H9 (cell line): ENCODE measurements at regions not wholly inside any gene's neighbourhood (a gene's known extent, or its start where the extent isn't known, plus 50 kb on each side); places are given as distances from the start of the nearest gene placed in this dataset.

Source experiments
- DNase-seq: peaks from one replicate; pipeline ENCODE4 v3.0.0-alpha.2; 2017
- H2AFZ ChIP-seq: one replicate; pipeline ENCODE4 v1.6.1; 2013; ENCODE audit warnings: mild to moderate bottlenecking, low read length, control low read depth, moderate library complexity
- H2AK5ac ChIP-seq: 2 replicates; pipeline ENCODE4 v1.6.1; 2013; ENCODE audit warnings: low read length, control low read depth, mixed read lengths; ENCODE audit not compliant: insufficient read length
- H2BK120ac ChIP-seq: one replicate; pipeline ENCODE4 v1.6.1; 2013; ENCODE audit warnings: low read depth, mild to moderate bottlenecking, low read length, control low read depth, inconsistent platforms; ENCODE audit not compliant: poor library complexity, severe bottlenecking
- H2BK12ac ChIP-seq: 2 replicates; pipeline ENCODE4 v1.6.1; 2013; ENCODE audit warnings: low read length, control low read depth, mixed read lengths, low read depth; ENCODE audit not compliant: insufficient read length
- H2BK15ac ChIP-seq: 2 replicates; pipeline ENCODE4 v1.6.1; 2013; ENCODE audit warnings: low read depth, low read length, control low read depth
- H2BK20ac ChIP-seq: one replicate; pipeline ENCODE4 v1.6.1; 2013; ENCODE audit warnings: low read depth, mild to moderate bottlenecking, low read length, control low read depth, inconsistent platforms; ENCODE audit not compliant: poor library complexity, severe bottlenecking
- H2BK5ac ChIP-seq: 2 replicates; pipeline ENCODE4 v1.6.1; 2013; ENCODE audit warnings: low read length, control low read depth, mixed read lengths; ENCODE audit not compliant: insufficient read length
- H3K14ac ChIP-seq: 2 replicates; pipeline ENCODE4 v1.6.1; 2013; ENCODE audit warnings: low read length, control low read depth; ENCODE audit not compliant: insufficient read depth
- H3K18ac ChIP-seq: 2 replicates; pipeline ENCODE4 v1.6.1; 2013; ENCODE audit warnings: low read depth, mild to moderate bottlenecking, mixed read lengths, low read length, control low read depth; ENCODE audit not compliant: insufficient read length
- H3K23ac ChIP-seq: 2 replicates; pipeline ENCODE4 v1.6.1; 2013; ENCODE audit warnings: low read length, control low read depth, mixed read lengths, low read depth; ENCODE audit not compliant: insufficient read length
- H3K23me2 ChIP-seq: 2 replicates; pipeline ENCODE4 v1.6.1; 2013; ENCODE audit warnings: low read depth, mild to moderate bottlenecking, mixed read lengths, low read length, control low read depth; ENCODE audit not compliant: insufficient read length, poor library complexity, severe bottlenecking
- H3K27ac ChIP-seq: 2 replicates; pipeline ENCODE4 v1.5.1; 2013; ENCODE audit warnings: low read length, control low read depth, mixed read lengths, low read depth; ENCODE audit not compliant: insufficient read length
- H3K27me3 ChIP-seq: 2 replicates; pipeline ENCODE4 v1.6.1; 2013; ENCODE audit warnings: low read length, control low read depth, inconsistent platforms; ENCODE audit not compliant: insufficient read depth
- H3K4ac ChIP-seq: 2 replicates; pipeline ENCODE4 v1.6.1; 2013; ENCODE audit warnings: low read depth, mild to moderate bottlenecking, control low read depth, inconsistent platforms, low read length, moderate library complexity
- H3K4me1 ChIP-seq: 2 replicates; pipeline ENCODE4 v1.6.1; 2013; ENCODE audit warnings: low read length, control low read depth, inconsistent platforms; ENCODE audit not compliant: insufficient read depth
- H3K4me2 ChIP-seq: 2 replicates; pipeline ENCODE4 v1.6.1; 2013; ENCODE audit warnings: low read length, control low read depth, mixed read lengths; ENCODE audit not compliant: insufficient read length, insufficient read depth
- H3K56ac ChIP-seq: 2 replicates; pipeline ENCODE4 v1.6.1; 2013; ENCODE audit warnings: low read depth, mild to moderate bottlenecking, mixed read lengths, low read length, control low read depth; ENCODE audit not compliant: insufficient read length
- H3K79me1 ChIP-seq: 2 replicates; pipeline ENCODE4 v1.6.1; 2013; ENCODE audit warnings: low read depth, mild to moderate bottlenecking, moderate library complexity, low read length, control low read depth, inconsistent platforms; ENCODE audit not compliant: insufficient read depth, poor library complexity, severe bottlenecking
- H3K79me2 ChIP-seq: 2 replicates; pipeline ENCODE4 v1.6.1; 2013; ENCODE audit warnings: low read length, control low read depth, inconsistent platforms; ENCODE audit not compliant: insufficient read depth
- H3K9ac ChIP-seq: 2 replicates; pipeline ENCODE4 v1.6.1; 2013; ENCODE audit warnings: low read length, control low read depth, mixed read lengths; ENCODE audit not compliant: insufficient read length; ENCODE audit errors: extremely low read depth
- H3K9me3 ChIP-seq: one replicate; pipeline ENCODE4 v1.6.1; 2013; ENCODE audit warnings: low read depth, low read length, inconsistent platforms; ENCODE audit not compliant: control insufficient read depth
- H3T11ph ChIP-seq: one replicate; pipeline ENCODE4 v1.6.1; 2013; ENCODE audit warnings: mild to moderate bottlenecking, low read length, control low read depth, inconsistent platforms
- H4K20me1 ChIP-seq: one replicate; pipeline ENCODE4 v1.6.1; 2013; ENCODE audit not compliant: control insufficient read depth, insufficient read length, insufficient read depth
- H4K5ac ChIP-seq: 2 replicates; pipeline ENCODE4 v1.6.1; 2013; ENCODE audit warnings: low read depth, mild to moderate bottlenecking, mixed read lengths, low read length, control low read depth; ENCODE audit not compliant: insufficient read length
- H4K8ac ChIP-seq: replicated peaks from 2 replicates; pipeline ENCODE4 v1.6.1; 2013; ENCODE audit warnings: low read length, control low read depth, mixed read lengths, low read depth; ENCODE audit not compliant: insufficient read length
- H4K91ac ChIP-seq: 2 replicates; pipeline ENCODE4 v1.6.1; 2013; ENCODE audit warnings: low read depth, mild to moderate bottlenecking, moderate library complexity, mixed read lengths, low read length, control low read depth; ENCODE audit not compliant: insufficient read length
- H3K27ac Mint-ChIP-seq, 3 experiments: 2 replicates in 2 of 3; 3 replicates in 1 of 3; pipeline ENCODE4 v1.8.0; 2020 to 2021; ENCODE audit warnings: mixed read lengths in 3 of 3, mild to moderate bottlenecking in 1 of 3, moderate library complexity in 1 of 3
- H3K27me3 Mint-ChIP-seq: 2 replicates; pipeline ENCODE4 v1.8.0; 2021; ENCODE audit warnings: low read depth, mild to moderate bottlenecking, moderate library complexity, mixed read lengths
- H3K36me3 Mint-ChIP-seq, 3 experiments: 2 replicates in 2 of 3; 3 replicates in 1 of 3; pipeline ENCODE4 v1.8.0; 2020 to 2021; ENCODE audit warnings: low read depth in 3 of 3, mixed read lengths in 3 of 3; ENCODE audit not compliant: insufficient read depth in 1 of 3
- H3K4me1 Mint-ChIP-seq, 2 experiments: 2 replicates each; pipeline ENCODE4 v1.8.0; 2020; ENCODE audit warnings: mixed read lengths in 2 of 2
- H3K4me3 Mint-ChIP-seq, 2 experiments: 2 replicates in 1 of 2; 3 replicates in 1 of 2; pipeline ENCODE4 v1.8.0; 2020 to 2021; ENCODE audit warnings: mild to moderate bottlenecking in 2 of 2, mixed read lengths in 2 of 2, moderate library complexity in 1 of 2
- H3K9me3 Mint-ChIP-seq, 2 experiments: 2 replicates in 1 of 2; 3 replicates in 1 of 2; pipeline ENCODE4 v1.8.0; 2020; ENCODE audit warnings: mild to moderate bottlenecking in 2 of 2, mixed read lengths in 2 of 2, moderate library complexity in 1 of 2
- WGBS: extraction: QIAGEN DNeasy Blood & Tissue Kit; methylation state at CpG from one replicate; pipeline ENCODE4 v1.1.7; 2013; ENCODE audit warnings: missing lambda C conversion rate, low lambda C conversion rate, mixed read lengths; ENCODE audit not compliant: insufficient read length; ENCODE audit errors: extremely low coverage; 5-methylcytosine and 5-hydroxymethylcytosine counted together
- TF ChIP-seq, protein P1 (sequence below): fragments of 200-600 bp; sonication (generic); conservative IDR thresholded peaks from 3 replicates; pipeline ENCODE4 v1.8.0; 2021; ENCODE audit warnings: antibody characterized with exemption, mild to moderate bottlenecking

DNA sequence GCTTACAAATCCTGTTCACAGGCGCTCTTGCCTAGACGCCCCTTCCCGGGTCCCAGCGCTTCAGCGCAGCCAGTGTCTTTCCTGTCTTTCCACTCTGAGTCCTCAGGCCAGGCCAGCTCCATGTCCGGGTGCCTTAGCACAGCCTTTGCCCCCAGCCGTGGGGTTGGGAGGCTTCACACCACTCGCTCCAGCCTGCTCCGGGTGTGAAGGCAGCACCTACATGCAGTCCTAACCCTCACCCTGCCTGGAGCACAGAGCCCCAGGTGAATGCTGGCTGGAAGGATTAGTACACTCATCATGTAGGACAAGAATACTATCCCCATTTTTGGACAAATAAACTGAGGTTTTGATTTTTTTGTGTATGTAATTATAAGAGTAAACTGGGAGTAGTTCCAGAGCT is 81.7 kb upstream of the TMEM72 start:
- Histone ChIP-seq H2BK20ac (no peak overlapping the region), H3T11ph (no peak overlapping the region), H4K91ac (no peak overlapping the region), H3K4me1 (no peaks in the 10 kb centered on the region; the same call in 1 of the 2 replicates), H2BK5ac (no peak overlapping the region), H2BK12ac (no peak overlapping the region), H3K79me1 (no peaks in the 10 kb centered on the region), H3K4ac (no peak overlapping the region), H2AFZ (no peak overlapping the region), H3K23me2 (peaks cover 2% of the 10 kb centered on the region), H3K79me2 (no peaks in the 10 kb centered on the region), H2BK15ac (no peak overlapping the region), H3K4me2 (no peak overlapping the region), H3K14ac (no peak overlapping the region), H3K27me3 (no peaks in the 10 kb centered on the region), H3K18ac (no peak overlapping the region), H3K9ac (no peak overlapping the region), H3K9me3 (no peaks in the 10 kb centered on the region), H3K56ac (no peak overlapping the region), H3K23ac (no peak overlapping the region), H4K5ac (no peak overlapping the region), H2BK120ac (no peak overlapping the region), H4K8ac (no peak overlapping the region), H3K27ac (no peak overlapping the region), H2AK5ac (no peak overlapping the region), H4K20me1 (no peaks in the 10 kb centered on the region)
- TF ChIP-seq, protein P1, sequence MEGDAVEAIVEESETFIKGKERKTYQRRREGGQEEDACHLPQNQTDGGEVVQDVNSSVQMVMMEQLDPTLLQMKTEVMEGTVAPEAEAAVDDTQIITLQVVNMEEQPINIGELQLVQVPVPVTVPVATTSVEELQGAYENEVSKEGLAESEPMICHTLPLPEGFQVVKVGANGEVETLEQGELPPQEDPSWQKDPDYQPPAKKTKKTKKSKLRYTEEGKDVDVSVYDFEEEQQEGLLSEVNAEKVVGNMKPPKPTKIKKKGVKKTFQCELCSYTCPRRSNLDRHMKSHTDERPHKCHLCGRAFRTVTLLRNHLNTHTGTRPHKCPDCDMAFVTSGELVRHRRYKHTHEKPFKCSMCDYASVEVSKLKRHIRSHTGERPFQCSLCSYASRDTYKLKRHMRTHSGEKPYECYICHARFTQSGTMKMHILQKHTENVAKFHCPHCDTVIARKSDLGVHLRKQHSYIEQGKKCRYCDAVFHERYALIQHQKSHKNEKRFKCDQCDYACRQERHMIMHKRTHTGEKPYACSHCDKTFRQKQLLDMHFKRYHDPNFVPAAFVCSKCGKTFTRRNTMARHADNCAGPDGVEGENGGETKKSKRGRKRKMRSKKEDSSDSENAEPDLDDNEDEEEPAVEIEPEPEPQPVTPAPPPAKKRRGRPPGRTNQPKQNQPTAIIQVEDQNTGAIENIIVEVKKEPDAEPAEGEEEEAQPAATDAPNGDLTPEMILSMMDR, result no peak
- DNase-seq, result no peak
- Mint-ChIP-seq H3K9me3 (no peaks in the 10 kb centered on the region), H3K36me3 (no peaks in the 10 kb centered on the region; a peak in 1 of 7 replicates), H3K27ac (no peak overlapping the region; a peak in 1 of 7 replicates), H3K4me3 (no peak overlapping the region), H3K27me3 (peaks cover 3% of the 10 kb centered on the region; the same call in 1 of the 2 replicates), H3K4me1 (peaks cover 20 to 27% of the 10 kb centered on the region in 2 experiments)
- WGBS, result no CpG with 5 or more reads among the region's 9 CpGs
